ENCODE measurements at regions not wholly inside any gene's neighbourhood (a gene's known extent, or its start where the extent isn't known, plus 50 kb on each side); places are given as distances from the start of the nearest gene placed in this dataset.

DNA sequence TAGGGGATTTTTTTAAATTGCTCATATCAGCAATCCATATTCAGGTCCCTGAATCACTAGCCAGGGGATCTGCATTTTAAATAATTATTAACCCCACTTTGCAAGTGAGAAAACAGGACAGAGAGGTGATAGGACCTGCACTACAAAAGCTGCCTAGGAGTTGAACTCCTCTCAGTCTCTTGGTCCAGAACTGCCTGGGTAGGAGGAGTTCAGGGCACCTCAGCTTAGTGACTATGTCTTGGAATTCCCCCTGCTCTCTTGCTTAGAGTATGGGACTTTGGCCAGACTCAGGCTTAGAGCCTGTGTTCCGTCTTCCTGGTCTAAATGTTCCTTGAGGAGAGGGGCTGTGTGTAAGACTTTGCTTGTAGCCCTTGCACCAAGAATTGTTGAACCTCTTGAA lies 68.2 kb upstream of the WSCD2 start:
- 0% methylated on average over 1 of the region's 1 CpG for WGBS (ENCODE audit: insufficient coverage, low coverage, missing lambda C conversion rate)
- FAIRE-seq (no peak), ATAC-seq (no peak), DNase-seq (ENCODE audit: extremely low read depth in 1 of 4, low spot score in 3 of 4) (no peak)
- Histone ChIP-seq H3K9ac (ENCODE audit: insufficient read depth in 1 of 2, low read depth in 2 of 2, low read length in 2 of 2) (no peak overlapping the region), H4K20me1 (replicated peaks; ENCODE audit: control insufficient read depth, insufficient read depth, low read length) (no peaks in the 10 kb centered on the region), H2AFZ (ENCODE audit: low read depth, low read length) (no peak overlapping the region), H3K36me3 (ENCODE audit: control insufficient read depth, insufficient read depth, low read length) (no peaks in the 10 kb centered on the region), H3K27ac (ENCODE audit: extremely low read depth, low read depth, low read length) (no peak overlapping the region), H3K79me2 (ENCODE audit: control insufficient read depth, insufficient read depth, low read length) (no peaks in the 10 kb centered on the region), H3K27me3 (ENCODE audit: control insufficient read depth in 2 of 2, insufficient read depth in 2 of 2, low read length in 2 of 2) (peaks cover 0 to 13% of the 10 kb centered on the region in 2 experiments; a peak in 4 of 5 replicates), H3K4me2 (ENCODE audit: insufficient read depth, low read length) (no peak overlapping the region), H3K9me1 (ENCODE audit: control insufficient read depth, insufficient read depth, low read length) (no peaks in the 10 kb centered on the region), H3K9me3 (replicated peaks; ENCODE audit: control insufficient read depth, insufficient read depth, low read depth, low read length) (no peaks in the 10 kb centered on the region), H3K4me3 (no peak overlapping the region), H3K4me1 (replicated peaks in 1 of 2; ENCODE audit: control insufficient read depth in 2 of 2, insufficient read depth in 2 of 2, low read length in 2 of 2) (no peaks in the 10 kb centered on the region)
- in situ Hi-C loops (cut with MboI): no loop called here
- ChIA-PET POLR2A (interaction anchor here (1.5 kb wide), 1 partner anchor 15 kb away, joined by 3 read pairs; no protein-coding TSS in a partner anchor), CTCF (ENCODE audit: low intra/inter-chr PET ratio) (no interaction called here)
- no peak for TF ChIP-seq ETV5 (CRISPR knock-in tag; IDR thresholded peaks at IDR 0.05; ENCODE audit: low read depth)
- TF ChIP-seq GATAD2A (IDR thresholded peaks at IDR 0.05): no peak
- TF ChIP-seq, protein P1, sequence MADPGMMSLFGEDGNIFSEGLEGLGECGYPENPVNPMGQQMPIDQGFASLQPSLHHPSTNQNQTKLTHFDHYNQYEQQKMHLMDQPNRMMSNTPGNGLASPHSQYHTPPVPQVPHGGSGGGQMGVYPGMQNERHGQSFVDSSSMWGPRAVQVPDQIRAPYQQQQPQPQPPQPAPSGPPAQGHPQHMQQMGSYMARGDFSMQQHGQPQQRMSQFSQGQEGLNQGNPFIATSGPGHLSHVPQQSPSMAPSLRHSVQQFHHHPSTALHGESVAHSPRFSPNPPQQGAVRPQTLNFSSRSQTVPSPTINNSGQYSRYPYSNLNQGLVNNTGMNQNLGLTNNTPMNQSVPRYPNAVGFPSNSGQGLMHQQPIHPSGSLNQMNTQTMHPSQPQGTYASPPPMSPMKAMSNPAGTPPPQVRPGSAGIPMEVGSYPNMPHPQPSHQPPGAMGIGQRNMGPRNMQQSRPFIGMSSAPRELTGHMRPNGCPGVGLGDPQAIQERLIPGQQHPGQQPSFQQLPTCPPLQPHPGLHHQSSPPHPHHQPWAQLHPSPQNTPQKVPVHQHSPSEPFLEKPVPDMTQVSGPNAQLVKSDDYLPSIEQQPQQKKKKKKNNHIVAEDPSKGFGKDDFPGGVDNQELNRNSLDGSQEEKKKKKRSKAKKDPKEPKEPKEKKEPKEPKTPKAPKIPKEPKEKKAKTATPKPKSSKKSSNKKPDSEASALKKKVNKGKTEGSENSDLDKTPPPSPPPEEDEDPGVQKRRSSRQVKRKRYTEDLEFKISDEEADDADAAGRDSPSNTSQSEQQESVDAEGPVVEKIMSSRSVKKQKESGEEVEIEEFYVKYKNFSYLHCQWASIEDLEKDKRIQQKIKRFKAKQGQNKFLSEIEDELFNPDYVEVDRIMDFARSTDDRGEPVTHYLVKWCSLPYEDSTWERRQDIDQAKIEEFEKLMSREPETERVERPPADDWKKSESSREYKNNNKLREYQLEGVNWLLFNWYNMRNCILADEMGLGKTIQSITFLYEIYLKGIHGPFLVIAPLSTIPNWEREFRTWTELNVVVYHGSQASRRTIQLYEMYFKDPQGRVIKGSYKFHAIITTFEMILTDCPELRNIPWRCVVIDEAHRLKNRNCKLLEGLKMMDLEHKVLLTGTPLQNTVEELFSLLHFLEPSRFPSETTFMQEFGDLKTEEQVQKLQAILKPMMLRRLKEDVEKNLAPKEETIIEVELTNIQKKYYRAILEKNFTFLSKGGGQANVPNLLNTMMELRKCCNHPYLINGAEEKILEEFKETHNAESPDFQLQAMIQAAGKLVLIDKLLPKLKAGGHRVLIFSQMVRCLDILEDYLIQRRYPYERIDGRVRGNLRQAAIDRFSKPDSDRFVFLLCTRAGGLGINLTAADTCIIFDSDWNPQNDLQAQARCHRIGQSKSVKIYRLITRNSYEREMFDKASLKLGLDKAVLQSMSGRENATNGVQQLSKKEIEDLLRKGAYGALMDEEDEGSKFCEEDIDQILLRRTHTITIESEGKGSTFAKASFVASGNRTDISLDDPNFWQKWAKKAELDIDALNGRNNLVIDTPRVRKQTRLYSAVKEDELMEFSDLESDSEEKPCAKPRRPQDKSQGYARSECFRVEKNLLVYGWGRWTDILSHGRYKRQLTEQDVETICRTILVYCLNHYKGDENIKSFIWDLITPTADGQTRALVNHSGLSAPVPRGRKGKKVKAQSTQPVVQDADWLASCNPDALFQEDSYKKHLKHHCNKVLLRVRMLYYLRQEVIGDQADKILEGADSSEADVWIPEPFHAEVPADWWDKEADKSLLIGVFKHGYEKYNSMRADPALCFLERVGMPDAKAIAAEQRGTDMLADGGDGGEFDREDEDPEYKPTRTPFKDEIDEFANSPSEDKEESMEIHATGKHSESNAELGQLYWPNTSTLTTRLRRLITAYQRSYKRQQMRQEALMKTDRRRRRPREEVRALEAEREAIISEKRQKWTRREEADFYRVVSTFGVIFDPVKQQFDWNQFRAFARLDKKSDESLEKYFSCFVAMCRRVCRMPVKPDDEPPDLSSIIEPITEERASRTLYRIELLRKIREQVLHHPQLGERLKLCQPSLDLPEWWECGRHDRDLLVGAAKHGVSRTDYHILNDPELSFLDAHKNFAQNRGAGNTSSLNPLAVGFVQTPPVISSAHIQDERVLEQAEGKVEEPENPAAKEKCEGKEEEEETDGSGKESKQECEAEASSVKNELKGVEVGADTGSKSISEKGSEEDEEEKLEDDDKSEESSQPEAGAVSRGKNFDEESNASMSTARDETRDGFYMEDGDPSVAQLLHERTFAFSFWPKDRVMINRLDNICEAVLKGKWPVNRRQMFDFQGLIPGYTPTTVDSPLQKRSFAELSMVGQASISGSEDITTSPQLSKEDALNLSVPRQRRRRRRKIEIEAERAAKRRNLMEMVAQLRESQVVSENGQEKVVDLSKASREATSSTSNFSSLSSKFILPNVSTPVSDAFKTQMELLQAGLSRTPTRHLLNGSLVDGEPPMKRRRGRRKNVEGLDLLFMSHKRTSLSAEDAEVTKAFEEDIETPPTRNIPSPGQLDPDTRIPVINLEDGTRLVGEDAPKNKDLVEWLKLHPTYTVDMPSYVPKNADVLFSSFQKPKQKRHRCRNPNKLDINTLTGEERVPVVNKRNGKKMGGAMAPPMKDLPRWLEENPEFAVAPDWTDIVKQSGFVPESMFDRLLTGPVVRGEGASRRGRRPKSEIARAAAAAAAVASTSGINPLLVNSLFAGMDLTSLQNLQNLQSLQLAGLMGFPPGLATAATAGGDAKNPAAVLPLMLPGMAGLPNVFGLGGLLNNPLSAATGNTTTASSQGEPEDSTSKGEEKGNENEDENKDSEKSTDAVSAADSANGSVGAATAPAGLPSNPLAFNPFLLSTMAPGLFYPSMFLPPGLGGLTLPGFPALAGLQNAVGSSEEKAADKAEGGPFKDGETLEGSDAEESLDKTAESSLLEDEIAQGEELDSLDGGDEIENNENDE (IDR thresholded peaks at IDR 0.05; ENCODE audit: low read depth, low read length): no peak
- TF ChIP-seq ZC3H8 (IDR thresholded peaks at IDR 0.05): no peak
- TF ChIP-seq PHB2 (IDR thresholded peaks at IDR 0.05; ENCODE audit: low read depth): no peak
- no peak for TF ChIP-seq CBX8 (IDR thresholded peaks at IDR 0.05; ENCODE audit: borderline replicate concordance, extremely low read depth, low read depth, low read length, poor library complexity, severe bottlenecking)
- TF ChIP-seq MYNN (IDR thresholded peaks at IDR 0.05): no peak
- no peak for TF ChIP-seq MYNN (CRISPR knock-in tag; IDR thresholded peaks at IDR 0.05)
- no peak for TF ChIP-seq ZNF584 (CRISPR knock-in tag; IDR thresholded peaks at IDR 0.05; ENCODE audit: low read depth)
- no peak for TF ChIP-seq MEF2A (IDR thresholded peaks at IDR 0.05; ENCODE audit: control insufficient read depth, low read depth, low read length)
- BruUV-seq (replicated peaks): no TSS peak
- intact Hi-C loops (cut with micrococcal nuclease): loop anchor here (10.0 kb wide), 1 partner anchor 394 kb away; no protein-coding TSS in a partner anchor

Data from K562 (cell line).